ENCODE measurements at regions not wholly inside any gene's neighbourhood (a gene's known extent, or its start where the extent isn't known, plus 50 kb on each side); places are given as distances from the start of the nearest gene placed in this dataset.

DNA sequence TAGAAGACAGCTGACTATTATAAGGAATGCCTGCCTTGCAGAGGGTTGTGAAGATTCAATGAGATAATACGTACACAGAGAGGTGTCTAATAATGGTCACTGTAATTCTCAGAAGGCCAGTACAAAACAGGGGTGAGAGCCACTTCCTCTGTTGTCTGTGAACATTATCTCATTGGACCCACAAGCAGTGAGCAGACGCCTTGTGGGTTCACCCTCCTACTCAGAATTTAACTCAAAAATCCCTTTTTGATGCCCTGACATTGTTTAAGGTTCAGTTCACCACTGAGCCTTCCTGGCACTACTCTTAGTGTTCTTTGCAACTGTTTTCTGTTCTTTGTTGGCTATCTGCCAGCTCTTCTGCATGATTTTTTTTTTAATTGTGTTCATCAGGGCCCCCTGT is 467.4 kb downstream of the BCOR start:
- no peak for DNase-seq (ENCODE audit: low spot score)
- TF ChIP-seq CTCF (IDR thresholded peaks at IDR 0.05; ENCODE audit: extremely low read depth, missing control alignments) = no peak

- no peak for DNase-seq (ENCODE audit: low spot score)
- TF ChIP-seq CTCF (IDR thresholded peaks at IDR 0.05; ENCODE audit: extremely low read depth, missing control alignments) = no peak
Measured at GRCh38 chrX:39631276-39632229, 466.2 kb downstream of the BCOR start.

GRCh38 chrX:39633293-39633692 is 464.5 kb downstream of the BCOR start:
- no peak for TF ChIP-seq CTCF (IDR thresholded peaks at IDR 0.05; ENCODE audit: extremely low read depth, missing control alignments)
- no peak for DNase-seq (ENCODE audit: low spot score)

- TF ChIP-seq CTCF (IDR thresholded peaks at IDR 0.05; ENCODE audit: extremely low read depth, missing control alignments) = no peak
- no peak for DNase-seq (ENCODE audit: low spot score)
Measured at GRCh38 chrX:39636481-39636880, 461.3 kb downstream of the BCOR start.

GRCh38 chrX:39638526-39638925 is 459.2 kb downstream of the BCOR start:
- TF ChIP-seq CTCF (IDR thresholded peaks at IDR 0.05; ENCODE audit: extremely low read depth, missing control alignments) = no peak
- no peak for DNase-seq (ENCODE audit: low spot score)

DNA sequence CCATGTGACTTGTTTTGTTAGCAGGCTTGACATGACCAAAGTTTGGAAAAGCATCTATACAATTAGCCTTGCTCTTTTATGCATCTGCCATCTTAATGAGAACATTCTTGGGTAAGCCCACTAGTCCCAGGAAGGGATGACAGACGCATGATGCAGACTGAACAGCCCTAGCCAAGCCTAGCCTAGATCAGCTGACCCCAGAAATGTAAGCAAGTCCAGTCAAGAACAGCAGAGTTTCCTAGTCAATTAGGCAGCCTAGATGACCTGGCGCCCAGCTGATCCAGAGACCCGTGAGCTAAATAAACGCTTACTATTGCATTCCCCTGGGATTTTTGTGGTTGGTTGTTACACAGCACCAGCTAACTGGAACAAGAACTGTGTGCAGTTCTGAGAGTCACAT is 457.9 kb downstream of the BCOR start:
- no peak for TF ChIP-seq CTCF (IDR thresholded peaks at IDR 0.05; ENCODE audit: extremely low read depth, missing control alignments)
- DNase-seq (ENCODE audit: low spot score) = no peak

- no peak for TF ChIP-seq CTCF (IDR thresholded peaks at IDR 0.05; ENCODE audit: extremely low read depth, missing control alignments)
- DNase-seq (ENCODE audit: low spot score) = no peak
Measured at GRCh38 chrX:39640866-39641265, 456.9 kb downstream of the BCOR start.
